ENCODE measurements at regions not wholly inside any gene's neighbourhood (a gene's known extent, or its start where the extent isn't known, plus 50 kb on each side); places are given as distances from the start of the nearest gene placed in this dataset.

DNA sequence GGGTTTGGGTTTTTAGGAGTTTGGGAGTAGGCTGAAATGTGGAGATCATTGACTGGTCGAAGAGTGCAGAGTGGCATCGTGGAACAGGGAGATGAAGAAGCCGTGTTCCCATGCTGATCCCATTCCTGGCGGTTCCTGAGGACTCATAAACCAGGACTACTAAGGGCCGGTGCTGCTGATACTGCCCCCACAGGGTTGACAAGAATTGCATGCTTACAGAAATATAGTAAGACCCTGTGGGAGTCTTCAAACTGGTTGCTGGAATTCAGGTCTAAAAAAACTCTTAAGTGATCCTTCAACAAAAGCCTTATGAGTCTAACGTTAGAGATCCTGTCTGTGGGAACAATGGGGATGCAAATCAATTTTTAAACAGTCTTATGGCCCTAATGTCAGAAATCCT, 64.0 kb upstream of the ARHGAP5 start:
- H3K27ac ChIP-seq: no peak overlapping the region
- H3K36me3 ChIP-seq (replicated peaks; ENCODE audit: insufficient read depth, low read depth): no peaks in the 10 kb centered on the region
- peaks cover 18% of the 10 kb centered on the region for H3K4me1 ChIP-seq (ENCODE audit: insufficient read depth)
- no peaks in the 10 kb centered on the region for H3K9me2 ChIP-seq (replicated peaks; ENCODE audit: insufficient read depth)
- no peaks in the 10 kb centered on the region for H3K79me2 ChIP-seq
- H3K27me3 ChIP-seq: no peaks in the 10 kb centered on the region
- no peak overlapping the region for H3K4me2 ChIP-seq
- no peaks in the 10 kb centered on the region for H3K9me3 ChIP-seq (ENCODE audit: low read depth)
- H4K20me1 ChIP-seq (ENCODE audit: insufficient read depth, poor library complexity, severe bottlenecking): no peaks in the 10 kb centered on the region
- DNase-seq (ENCODE audit: low spot score): no peak
- 71% methylated on average over 6 of the region's 6 CpGs for WGBS (ENCODE audit: low lambda C conversion rate, missing lambda C conversion rate)
- no peak overlapping the region for H2AFZ ChIP-seq
- H3K4me3 ChIP-seq: no peak overlapping the region
- TF ChIP-seq EZH2phosphoT487 (IDR thresholded peaks at IDR 0.05; ENCODE audit: low read depth, severe bottlenecking, unreplicated experiment) (no peak), CTCF (IDR thresholded peaks at IDR 0.05; ENCODE audit: poor library complexity) (no peak), EZH2 (IDR thresholded peaks at IDR 0.05; ENCODE audit: borderline replicate concordance) (no peak)

GRCh38 chr14:32014057-32014456, 63.0 kb upstream of the ARHGAP5 start:
- no peaks in the 10 kb centered on the region for H3K36me3 ChIP-seq (replicated peaks; ENCODE audit: insufficient read depth, low read depth)
- DNase-seq (ENCODE audit: low spot score): no peak
- 64% methylated on average over 1 of the region's 1 CpG for WGBS (ENCODE audit: low lambda C conversion rate, missing lambda C conversion rate)
- no peaks in the 10 kb centered on the region for H3K9me2 ChIP-seq (replicated peaks; ENCODE audit: insufficient read depth)
- H2AFZ ChIP-seq: no peak overlapping the region
- no peaks in the 10 kb centered on the region for H4K20me1 ChIP-seq (ENCODE audit: insufficient read depth, poor library complexity, severe bottlenecking)
- H3K79me2 ChIP-seq: no peaks in the 10 kb centered on the region
- H3K4me2 ChIP-seq: no peak overlapping the region
- no peaks in the 10 kb centered on the region for H3K27me3 ChIP-seq
- H3K9me3 ChIP-seq (ENCODE audit: low read depth): no peaks in the 10 kb centered on the region
- H3K27ac ChIP-seq: no peak overlapping the region
- TF ChIP-seq EZH2phosphoT487 (IDR thresholded peaks at IDR 0.05; ENCODE audit: low read depth, severe bottlenecking, unreplicated experiment) (no peak), CTCF (IDR thresholded peaks at IDR 0.05; ENCODE audit: poor library complexity) (no peak), EZH2 (IDR thresholded peaks at IDR 0.05; ENCODE audit: borderline replicate concordance) (no peak)
- H3K4me3 ChIP-seq: no peak overlapping the region
- peaks cover 14% of the 10 kb centered on the region for H3K4me1 ChIP-seq (ENCODE audit: insufficient read depth)

DNA sequence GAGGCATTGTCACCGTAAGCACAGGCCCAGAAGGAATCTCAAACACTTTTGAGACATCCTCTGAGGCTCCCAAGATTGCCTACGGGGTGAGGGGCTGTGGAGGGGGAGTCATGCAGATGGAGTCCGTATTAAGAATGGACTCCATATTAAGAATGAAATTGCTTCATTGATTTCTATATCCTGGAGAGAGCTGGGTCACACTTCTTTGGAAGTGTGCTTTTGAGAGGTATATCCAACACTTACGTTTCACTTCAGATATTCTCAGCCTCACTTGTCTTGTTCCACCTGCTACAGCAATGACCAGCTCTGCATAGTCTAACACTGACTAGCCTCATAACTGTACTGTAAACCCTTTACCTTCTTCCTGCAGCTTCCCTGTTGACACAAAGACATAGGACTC, 62.6 kb upstream of the ARHGAP5 start:
- no peaks in the 10 kb centered on the region for H3K79me2 ChIP-seq
- WGBS (ENCODE audit: low lambda C conversion rate, missing lambda C conversion rate): 86% methylated on average over 4 of the region's 4 CpGs

More for the DNA sequence above, 62.6 kb upstream of the ARHGAP5 start:
- Histone ChIP-seq H4K20me1 (ENCODE audit: insufficient read depth, poor library complexity, severe bottlenecking) (no peaks in the 10 kb centered on the region), H3K4me3 (no peak overlapping the region), H3K9me3 (ENCODE audit: low read depth) (no peaks in the 10 kb centered on the region), H3K36me3 (replicated peaks; ENCODE audit: insufficient read depth, low read depth) (no peaks in the 10 kb centered on the region), H3K9me2 (replicated peaks; ENCODE audit: insufficient read depth) (no peaks in the 10 kb centered on the region), H3K27ac (no peak overlapping the region), H3K4me2 (no peak overlapping the region), H3K4me1 (ENCODE audit: insufficient read depth) (peaks cover 14% of the 10 kb centered on the region), H2AFZ (no peak overlapping the region), H3K27me3 (no peaks in the 10 kb centered on the region)
- TF ChIP-seq EZH2 (IDR thresholded peaks at IDR 0.05; ENCODE audit: borderline replicate concordance) (no peak), EZH2phosphoT487 (IDR thresholded peaks at IDR 0.05; ENCODE audit: low read depth, severe bottlenecking, unreplicated experiment) (no peak), CTCF (IDR thresholded peaks at IDR 0.05; ENCODE audit: poor library complexity) (no peak)
- DNase-seq (ENCODE audit: low spot score): no peak
